Fibroblast of upper back skin (primary cell): ENCODE measurements at regions not wholly inside any gene's neighbourhood (a gene's known extent, or its start where the extent isn't known, plus 50 kb on each side); places are given as distances from the start of the nearest gene placed in this dataset.
A peak's percentile ranks its signal among the peaks of the same experiment; 100 is the strongest.
"Not testable (repeated sequence)": the region's sequence is repeated elsewhere in the genome, so short reads cannot be mapped to it uniquely, and the experiment has no call there.

Source experiments
- DNase-seq: peaks from one replicate; pipeline ENCODE4 v3.0.0-alpha.2; 2013

DNA sequence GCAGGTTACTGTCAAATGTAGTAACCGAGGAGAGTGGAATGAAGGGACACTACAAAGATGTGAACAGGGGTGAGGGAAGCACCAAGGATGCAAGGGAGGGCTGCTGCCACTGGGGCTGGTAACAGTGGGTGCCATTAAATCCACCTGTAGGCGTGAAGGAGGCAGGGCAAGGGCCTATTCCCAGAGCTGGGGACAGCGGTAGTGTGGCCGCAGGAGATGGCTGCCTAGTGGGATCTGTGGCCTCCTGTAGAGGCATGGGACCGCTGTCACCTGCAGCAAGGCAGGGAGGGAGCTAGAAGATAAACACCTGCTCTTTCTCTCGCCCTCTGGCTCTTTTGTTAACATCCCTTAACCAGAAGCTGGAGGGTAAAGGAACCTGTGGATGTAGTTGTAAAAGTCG is 80.5 kb upstream of the CNIH3 start:
- no peak for DNase-seq

DNA sequence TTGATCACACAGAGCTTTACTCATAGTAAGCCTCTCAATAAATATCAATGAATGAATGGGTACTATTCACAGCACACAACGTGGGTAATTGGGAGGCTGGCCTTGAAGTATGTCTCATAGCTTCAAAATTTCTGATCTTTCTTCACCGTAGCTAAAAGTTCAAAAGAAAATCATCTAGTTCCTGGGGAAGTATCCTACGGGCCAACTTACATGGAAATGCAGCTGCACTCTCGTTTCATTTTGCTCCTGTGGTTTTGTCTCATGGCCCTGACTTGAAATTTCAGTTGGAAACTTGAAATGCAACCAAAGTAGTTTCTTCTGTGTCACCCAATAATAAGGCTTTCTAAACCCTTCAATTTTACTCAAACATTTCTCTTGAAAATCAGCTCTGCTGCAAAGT is 76.1 kb upstream of the CNIH3 start:
- DNase-seq, result peak; percentile 55

DNA sequence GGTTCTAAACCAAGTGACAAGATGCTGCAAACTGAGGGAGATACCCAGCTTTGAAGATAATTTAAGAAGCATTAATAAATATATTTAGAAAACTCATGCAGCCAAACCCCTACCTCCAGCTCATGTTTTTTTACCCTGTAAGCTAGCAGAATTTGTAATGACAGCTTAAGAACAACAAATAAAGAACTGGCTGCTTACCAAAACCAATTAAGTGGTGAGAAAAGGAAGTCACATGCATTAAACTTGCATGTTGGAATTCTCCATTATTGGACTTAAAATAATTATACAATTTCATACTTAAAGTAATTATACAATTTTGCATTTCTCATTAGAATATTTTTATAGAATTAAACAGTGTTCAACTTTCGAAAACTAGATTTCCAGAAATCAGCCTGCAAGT is 75.6 kb upstream of the CNIH3 start:
- no peak for DNase-seq

- DNase-seq, result no peak
Observed at GRCh38 chr1:224541072-224541790, 74.9 kb upstream of the CNIH3 start.

DNA sequence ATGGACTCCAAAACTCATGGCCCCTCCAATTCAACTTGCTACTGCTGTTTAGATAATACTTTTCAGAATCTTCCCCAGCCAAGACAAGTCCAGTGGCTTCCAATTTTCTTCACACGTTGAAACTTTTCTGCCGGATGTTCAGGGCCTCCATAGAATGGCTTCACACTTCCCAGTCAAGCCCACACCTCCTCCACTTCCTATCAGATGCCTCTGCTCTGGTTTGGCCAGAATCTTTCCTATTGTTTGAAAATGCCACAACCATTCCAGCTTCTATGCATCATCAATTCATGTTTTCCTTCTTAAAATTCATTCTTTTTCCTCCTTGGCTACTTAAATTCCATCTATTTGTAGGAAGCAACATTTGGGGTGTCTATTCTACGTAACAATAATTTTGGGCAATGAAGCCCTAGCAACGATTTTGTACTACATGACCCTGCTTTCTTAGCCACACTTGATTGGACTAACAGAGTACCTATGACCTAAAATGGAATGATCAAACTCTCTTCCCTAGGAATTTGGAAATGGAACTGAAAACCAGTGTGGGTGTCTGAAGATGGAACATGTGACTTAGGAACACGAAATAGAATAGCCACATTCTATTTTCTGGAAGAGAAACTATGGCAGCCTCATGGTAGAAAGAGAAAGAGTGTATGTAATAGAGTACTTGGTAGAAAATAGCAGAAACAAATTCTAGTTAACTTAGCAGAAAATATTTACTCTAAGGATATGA is 74.1 kb upstream of the CNIH3 start:
- peak; percentile 59 for DNase-seq

DNA sequence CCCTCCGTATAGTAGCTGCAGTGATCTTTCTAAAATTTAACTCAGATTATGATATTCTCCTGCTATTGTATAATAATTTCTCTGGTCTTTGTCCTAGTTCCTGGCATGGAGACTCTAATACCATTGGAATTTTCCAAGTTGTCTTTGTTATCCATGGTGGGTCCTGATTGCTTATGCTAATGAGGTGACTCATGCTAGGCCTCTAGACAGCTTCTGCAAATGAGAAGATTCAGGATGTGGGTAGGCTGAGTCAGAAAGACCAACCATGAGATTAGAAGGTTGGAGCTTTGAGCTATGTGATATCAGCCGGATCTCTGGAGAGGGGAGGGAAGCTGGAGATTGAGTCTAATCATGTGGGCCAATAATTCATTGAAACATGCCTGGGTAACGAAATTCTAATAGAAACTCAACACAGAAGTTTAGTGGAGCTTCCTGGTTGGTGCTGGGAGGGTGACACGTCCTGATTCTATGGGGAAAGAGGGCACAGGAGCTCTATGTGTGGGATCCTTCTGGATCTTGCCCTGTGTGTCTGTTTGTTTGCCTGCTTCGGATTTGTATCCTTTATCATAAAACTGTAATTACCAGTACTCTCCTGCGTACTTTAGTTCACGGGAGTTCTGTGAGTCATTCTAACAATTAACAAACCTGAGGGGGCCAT is 73.2 kb upstream of the CNIH3 start:
- DNase-seq, result peak; percentile 99

DNA sequence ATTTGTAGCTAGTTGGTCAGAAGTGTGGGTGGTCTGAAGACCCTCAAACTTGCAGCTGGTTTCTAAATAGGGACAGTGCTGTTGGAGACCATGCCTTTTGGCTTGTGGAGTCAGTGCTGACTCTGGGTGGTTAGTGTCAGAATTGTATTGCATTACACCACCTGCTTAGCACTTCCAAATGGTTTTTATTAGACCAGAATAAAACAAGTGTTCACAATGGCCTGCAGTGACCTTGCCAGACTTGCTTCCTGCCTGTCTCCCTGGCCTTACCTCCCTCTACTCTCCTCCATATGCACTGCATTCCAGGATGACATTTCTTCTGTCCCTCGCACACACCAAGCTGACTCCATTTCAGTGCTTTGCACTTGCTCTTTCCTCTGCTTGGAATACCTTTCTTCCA is 72.7 kb upstream of the CNIH3 start:
- peak; percentile 74 for DNase-seq

DNA sequence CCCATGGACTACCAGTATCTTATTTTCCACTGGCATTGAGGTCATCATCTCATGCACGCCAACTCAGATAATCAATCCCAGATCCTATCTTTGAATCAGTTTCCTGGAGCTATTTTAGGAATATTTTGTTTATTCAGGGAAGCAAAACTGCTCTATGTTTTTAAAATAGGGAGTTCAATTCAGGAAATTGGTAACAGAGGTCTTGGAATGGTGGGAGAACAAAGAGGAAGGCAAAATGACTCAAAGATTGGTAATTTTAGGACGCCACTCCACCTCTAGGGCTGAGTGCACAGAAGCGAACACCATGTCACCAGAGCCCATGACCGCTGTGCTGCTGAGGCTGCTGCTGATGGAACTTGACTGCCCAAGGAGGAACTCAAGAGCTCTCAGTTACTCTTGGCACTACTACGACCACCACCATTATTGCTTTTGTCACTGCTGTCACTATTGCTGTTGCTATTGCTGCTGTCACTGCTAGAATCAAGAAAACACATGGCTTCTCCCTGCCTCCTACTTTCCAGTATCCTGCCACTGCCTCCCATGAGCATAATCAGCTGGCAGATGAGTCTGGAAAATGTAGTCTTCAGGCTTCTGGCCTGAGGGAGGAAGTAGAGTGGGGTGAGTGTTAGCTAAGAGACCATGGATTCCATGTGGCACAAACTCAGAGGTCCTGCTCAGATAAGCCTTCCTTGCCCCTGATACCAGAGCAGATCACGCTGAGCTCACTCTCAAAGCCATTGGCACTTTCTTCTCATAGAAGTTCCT is 71.6 kb upstream of the CNIH3 start:
- peak; percentile 87 for DNase-seq

DNA sequence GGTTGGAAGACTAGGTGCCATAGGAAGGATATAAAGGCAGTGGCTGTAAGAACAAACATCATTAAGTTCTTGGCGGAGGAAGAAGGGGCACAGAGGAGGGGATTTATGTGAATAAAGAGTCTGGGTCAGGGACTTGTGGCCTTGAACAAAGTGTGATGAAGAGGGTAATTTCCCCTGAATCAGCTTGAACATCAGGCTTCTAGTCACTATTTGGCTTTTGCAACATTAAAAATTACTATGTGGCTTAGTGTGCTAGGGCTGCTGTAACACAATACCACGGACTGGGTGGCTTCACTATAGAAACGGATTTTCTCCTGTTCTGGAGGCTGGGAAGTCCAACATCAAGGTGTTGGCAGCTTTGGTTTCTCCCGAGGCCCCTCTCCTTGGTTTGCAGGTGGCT is 70.5 kb upstream of the CNIH3 start:
- no peak for DNase-seq

DNA sequence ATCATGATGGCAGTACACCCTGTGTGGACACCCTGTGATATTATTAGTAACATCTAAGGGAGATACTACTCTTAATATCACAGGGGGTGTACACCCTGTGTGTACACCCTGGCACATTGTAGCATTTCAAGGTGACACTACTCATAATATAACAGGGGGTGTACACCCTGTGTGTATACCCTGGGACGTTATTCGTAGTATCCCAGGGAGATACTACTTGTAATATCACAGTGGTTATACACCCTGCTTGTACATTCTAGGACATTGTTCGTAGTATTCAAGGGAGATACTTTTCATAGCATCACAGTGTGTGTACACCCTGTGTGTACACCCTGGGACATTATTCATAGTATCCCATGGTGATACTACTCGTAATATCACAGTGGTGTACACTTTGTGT is 67.4 kb upstream of the CNIH3 start:
- no peak for DNase-seq

GRCh38 chr1:224551189-224551588 is 64.9 kb upstream of the CNIH3 start:
- DNase-seq, result not testable (repeated sequence)

- no peak for DNase-seq
Observed at GRCh38 chr1:224554056-224554455, 62.1 kb upstream of the CNIH3 start.

GRCh38 chr1:224554620-224555259 is 61.4 kb upstream of the CNIH3 start:
- DNase-seq, result peak; percentile 61

DNA sequence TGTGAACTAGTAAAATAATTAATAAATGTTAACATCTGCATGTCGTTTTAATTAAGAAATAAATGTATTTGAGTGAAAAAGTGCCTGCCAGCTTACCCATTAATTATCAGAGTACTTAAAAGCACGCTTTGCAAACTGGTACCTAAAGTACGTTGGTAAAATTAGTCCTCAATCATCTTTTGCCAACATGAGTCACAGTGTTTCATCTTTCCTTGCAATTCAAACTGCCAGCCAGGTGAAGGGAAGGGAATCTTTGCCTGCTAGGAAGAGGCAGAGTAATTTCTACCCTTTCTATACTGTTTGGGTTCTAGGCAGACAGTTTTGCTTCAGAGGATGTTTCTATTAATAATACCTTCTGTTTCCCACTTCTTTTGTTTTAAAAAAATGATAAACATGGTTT is 57.2 kb upstream of the CNIH3 start:
- DNase-seq, result no peak

GRCh38 chr1:224559981-224560728 is 56.0 kb upstream of the CNIH3 start:
- DNase-seq, result peak; percentile 90

GRCh38 chr1:224562881-224563280 is 53.2 kb upstream of the CNIH3 start:
- DNase-seq, result peak; percentile 64

GRCh38 chr1:224563666-224564065 is 52.5 kb upstream of the CNIH3 start:
- no peak for DNase-seq

- DNase-seq, result no peak
Observed at GRCh38 chr1:224564454-224565084, 51.5 kb upstream of the CNIH3 start.

- DNase-seq, result peak; percentile 80
Observed at GRCh38 chr1:224565186-224565585, 50.9 kb upstream of the CNIH3 start.

DNA sequence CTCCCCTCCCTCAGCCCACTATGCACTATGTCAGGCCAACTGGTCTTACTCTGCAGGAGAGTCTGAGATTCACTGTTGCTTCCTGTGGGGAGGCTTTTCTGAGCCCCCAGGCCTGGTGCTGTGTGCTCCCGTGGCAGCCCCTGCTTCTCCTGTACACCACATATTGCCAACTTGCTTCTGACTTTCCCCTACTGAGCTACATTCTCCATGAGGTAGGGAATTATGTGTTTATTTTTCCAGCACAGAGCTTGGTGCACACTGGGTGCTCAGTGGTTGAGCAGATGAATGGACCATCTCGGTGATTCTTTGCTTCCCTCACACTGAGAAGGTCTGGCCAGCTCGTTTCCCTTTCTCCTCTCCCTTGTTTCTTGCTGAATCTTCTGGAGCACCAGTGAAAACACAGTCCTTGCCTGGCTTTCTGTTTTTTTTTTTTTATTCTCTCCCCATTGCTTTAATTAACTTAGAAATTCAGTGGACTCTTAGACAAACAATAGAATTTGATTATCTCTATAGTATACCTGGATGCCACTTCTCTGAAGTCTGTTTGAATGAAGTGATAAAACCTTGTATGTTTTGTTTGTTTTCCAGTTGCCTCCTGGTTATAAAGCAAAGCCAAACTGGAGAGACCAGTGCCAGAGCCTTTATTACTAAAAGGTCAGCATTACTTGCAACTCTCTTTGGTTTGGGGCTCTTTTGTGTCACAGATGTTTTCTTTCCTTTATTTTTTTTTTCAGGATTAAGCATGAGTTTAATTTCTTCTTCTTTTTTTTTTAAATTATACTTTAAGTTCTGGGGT is 50.3 kb upstream of the CNIH3 start:
- DNase-seq, result no peak
